HG03442 (cell line): ENCODE measurements at regions not wholly inside any gene's neighbourhood (a gene's known extent, or its start where the extent isn't known, plus 50 kb on each side); places are given as distances from the start of the nearest gene placed in this dataset.
A peak's percentile ranks its signal among the peaks of the same experiment; 100 is the strongest.

ENCODE experiments used
- ATAC-seq: cut with Tn5 transposase; IDR thresholded peaks from one replicate; pipeline ENCODE4 v1.9.1; 2021; ENCODE audit warnings: mild to moderate bottlenecking, moderate library complexity; ENCODE audit not compliant: unreplicated experiment

DNA sequence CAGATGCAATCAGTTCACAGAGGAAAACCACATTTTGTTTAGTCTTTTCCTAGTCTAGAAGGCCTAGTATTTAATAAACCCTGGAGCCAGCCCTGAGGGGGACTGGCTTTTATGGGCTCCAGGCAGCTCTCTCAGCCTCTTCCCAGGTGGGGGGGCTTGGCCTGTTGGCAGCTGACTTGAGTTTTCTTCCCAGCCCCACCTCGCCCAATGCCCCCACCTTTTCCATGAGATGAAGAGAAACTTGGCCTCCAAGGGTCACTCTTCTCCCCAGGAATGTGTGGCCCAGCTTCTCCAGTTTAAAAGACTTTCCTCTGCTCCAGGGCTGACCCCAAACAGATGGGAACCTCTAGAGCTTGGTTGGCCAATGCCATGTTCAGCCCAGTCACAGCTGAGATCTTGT, 196.1 kb downstream of the BMP7 start:
- ATAC-seq = no peak

DNA sequence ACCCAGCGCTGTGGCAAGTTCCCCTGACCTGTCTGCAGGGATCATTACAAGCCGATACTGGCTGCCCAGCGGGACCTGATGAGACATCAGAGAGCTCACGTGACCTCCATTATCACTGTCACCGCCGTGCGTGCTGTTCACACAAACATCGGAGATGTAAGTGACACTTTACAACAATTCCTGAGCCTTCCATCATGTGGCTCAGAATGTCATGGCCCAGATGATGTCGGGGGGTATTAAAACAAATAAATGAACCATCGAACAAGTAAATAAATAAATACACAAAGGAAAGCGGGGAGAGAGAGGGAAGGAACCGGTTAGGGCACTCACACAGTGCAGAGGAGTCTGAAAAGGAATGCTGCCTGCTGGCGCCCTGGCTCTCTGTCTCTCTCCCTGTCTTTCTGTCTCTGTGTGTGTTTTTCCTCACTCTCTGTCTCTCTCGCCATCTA, 195.1 kb downstream of the BMP7 start:
- no peak for ATAC-seq

GRCh38 chr20:57071954-57072583, 194.4 kb downstream of the BMP7 start:
- no peak for ATAC-seq

GRCh38 chr20:57073402-57073801, 193.0 kb downstream of the BMP7 start:
- ATAC-seq = no peak

DNA sequence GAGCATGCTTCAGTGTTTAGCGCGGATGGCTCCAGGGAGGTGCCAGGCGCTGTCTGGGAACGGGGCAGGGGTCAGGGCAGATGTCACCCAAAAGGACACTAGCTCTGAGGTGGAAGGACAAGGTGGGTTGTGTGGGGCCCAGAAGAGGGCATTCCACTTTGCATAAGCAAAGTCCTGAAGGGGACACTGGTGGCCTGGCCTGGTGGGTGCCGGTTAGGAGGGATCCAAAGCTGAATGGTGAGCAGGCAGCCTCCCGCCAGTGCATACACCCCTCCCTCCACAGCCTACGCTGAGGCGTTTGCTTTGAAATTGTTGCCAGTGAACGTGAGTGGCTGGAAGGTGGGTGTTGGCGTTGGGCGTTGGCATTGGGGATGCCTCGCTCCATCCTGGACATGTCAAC, 192.1 kb downstream of the BMP7 start:
- no peak for ATAC-seq

GRCh38 chr20:57075181-57075580, 191.3 kb downstream of the BMP7 start:
- no peak for ATAC-seq

DNA sequence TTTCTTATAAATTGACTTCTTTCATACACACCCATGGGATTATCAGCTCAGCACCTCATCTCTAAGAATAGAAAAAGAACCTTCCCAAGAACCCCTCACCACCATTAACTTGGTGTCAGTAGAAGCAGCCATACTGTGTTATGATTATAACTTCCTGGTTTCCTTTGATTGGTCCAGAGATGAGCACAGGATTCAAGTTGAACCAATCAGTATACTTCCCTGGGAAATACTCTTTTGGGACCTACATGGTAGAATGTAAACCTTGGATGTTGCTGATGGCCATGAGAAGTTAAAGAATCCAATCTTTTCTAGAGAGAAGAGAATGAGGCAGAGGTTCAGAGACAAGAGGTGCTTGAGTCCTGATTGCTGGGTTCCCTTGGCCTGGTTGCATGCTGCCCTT, 190.8 kb downstream of the BMP7 start:
- no peak for ATAC-seq

- no peak for ATAC-seq
Measured at GRCh38 chr20:57076152-57076652, 190.2 kb downstream of the BMP7 start.

DNA sequence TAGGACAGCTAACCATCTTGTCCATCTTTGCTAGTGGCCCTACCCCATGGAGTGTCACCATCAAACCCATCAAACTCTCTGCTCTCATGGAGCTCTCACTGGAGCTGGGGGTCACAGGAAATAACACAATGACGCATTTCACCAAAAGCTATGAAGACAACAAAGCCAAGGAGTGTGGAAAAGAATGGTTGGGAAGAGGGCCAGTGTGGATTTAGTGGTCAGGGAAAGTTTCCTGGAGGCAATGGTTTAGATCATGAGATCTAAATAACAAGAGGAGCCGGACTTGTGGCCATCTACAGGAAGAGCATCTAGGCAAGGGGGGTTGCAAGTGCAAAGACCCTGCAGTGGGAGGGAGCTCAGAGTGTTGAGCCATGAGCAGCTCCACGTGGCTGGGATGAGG, 189.5 kb downstream of the BMP7 start:
- ATAC-seq = no peak

DNA sequence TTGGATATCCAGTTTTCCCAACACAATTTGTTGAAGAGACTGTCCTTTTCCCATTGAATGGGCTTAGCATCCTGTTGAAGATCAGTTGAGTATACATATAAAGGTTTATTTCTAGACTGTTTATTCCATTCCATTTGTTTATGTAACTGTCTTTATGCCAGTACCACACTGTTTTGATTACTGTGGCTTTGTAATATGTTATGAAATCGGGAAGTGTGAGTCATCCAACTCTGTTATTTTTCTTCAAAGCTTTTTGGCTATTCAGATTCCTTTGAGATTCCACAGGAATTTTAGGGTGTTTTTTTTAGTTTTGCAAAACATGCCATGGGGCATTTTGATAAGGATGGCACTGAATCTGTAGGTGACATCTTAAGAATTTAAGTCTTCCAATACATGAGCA, 188.3 kb downstream of the BMP7 start:
- ATAC-seq = no peak

- ATAC-seq = no peak
Measured at GRCh38 chr20:57079031-57080005, 187.1 kb downstream of the BMP7 start.

DNA sequence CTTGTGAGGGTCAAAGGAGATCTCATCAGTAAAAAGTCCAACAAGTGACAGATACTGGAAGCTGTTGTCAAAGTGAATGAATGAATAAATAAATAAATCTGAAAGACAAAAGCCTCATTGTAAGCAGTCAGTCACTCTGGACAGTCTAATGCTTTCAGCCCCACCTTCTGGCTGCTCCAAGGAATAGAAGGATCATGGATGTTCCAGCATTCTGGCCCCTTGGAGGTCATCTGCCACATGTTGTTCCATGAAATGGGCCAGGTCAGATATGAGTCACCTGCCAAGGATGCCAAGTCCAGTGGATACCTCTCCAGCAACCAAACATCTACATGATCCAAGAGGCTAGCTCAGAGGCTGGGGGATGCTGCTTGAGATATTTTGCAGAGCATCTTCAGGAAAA, 185.6 kb downstream of the BMP7 start:
- no peak for ATAC-seq

DNA sequence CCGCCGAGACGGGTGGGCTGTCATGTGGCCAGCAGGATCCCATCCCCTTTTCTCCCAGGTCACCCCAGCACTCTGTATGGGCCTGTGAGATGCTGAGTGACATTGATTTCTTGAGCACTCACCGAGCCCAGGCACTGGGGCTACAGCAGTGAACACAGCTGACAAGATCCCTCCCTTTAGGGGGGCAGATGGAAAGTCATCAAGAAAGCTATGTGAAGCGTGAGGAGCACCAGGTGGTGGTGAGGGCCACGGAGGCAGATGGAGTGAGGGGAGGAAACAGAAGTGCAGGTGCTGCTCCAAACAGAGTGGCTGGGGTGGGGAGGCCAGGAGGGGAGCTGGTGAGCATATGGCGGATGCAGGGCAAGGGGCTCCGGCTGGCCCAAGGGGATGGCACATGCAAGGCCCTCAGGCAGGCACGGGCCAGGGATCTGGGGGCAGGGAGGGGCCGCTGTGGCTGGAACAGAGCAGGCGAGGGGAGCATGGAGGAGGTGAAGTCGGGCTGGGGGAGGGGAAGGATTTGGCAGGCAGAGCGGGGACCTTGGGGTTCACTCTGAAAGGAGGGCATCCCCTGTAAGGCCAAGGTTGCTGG, 184.0 kb downstream of the BMP7 start:
- ATAC-seq = no peak

- no peak for ATAC-seq
Measured at GRCh38 chr20:57083072-57083471, 183.4 kb downstream of the BMP7 start.

DNA sequence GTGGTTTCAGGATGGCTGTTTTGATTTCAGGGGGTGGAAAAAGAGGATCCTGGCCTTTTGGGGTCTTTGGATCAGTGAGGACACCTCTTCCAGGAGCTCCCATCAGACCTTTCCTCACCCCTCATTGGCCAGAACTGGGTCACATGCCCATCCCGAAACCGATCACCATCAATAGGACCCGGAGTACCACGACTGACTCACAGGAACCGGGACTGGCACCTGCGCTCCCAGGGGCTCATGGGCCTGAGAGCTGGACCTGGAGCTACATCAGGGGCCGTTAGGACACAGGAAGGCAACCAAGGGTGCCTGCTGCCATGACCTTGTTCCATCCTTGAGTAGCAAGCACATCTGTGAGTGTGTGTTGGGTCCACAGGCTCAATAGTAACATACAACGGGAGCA, 180.4 kb downstream of the BMP7 start:
- ATAC-seq = no peak

DNA sequence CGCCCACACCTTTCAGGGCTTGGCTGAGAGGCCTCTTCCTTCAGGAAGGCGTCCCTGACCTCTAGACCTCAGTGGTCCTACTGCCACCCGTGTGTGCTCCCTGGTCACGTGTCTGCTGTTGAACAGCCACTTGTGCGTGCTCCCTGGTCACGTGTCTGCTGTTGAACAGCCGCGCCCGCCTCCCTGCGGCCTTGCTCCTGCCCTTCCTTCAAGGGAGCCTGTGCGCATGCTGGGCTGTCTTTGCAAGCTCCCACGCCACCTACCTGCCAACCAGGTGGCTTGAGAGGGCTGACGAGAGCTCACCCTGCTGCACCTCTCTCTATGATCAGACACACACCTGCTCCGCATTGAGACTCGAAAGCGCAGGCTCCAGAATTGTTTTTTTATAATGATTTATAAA, 179.3 kb downstream of the BMP7 start:
- ATAC-seq = no peak

DNA sequence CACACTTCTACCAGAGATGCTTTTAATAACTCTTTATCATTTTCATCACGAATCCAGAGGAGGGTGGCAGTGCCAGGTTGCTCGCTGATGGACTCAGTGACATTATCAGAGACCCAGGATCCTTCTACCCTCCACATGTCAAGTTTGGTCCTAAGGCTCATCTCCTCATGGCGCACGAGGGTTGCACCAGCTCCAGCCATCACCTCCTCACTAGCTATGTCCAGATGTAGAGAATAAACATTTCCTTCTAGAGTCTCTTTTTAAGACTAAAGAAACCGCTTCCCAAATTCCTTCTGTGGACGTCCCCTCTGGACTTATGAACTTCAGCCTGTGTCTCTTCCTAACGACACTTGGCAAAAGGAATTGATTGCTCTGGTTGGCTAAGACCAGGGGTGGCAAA, 178.7 kb downstream of the BMP7 start:
- no peak for ATAC-seq

GRCh38 chr20:57088436-57088835, 178.0 kb downstream of the BMP7 start:
- no peak for ATAC-seq

DNA sequence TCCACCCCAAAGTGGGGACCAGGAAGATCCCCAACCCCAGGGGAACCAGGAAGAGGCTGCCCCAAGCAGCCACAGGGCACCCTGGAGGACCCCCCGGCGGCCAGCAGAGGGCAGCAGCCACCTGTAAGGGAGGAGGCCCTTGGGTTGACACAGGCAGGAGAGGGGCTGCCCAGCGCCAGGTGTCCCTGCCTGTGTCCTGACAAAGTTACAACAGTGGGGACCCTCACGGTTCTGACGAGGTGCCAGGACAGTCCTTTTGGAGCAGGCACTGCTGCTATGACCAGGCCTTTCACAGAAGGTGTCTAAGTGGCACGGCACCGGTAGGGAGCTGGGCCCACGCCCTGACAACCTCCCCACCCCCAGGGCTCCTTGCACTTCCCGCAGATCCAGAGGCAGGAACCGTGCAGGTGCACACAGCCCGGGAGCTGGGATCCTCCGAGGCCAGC, 176.7 kb downstream of the BMP7 start:
- peak; percentile 69 for ATAC-seq

DNA sequence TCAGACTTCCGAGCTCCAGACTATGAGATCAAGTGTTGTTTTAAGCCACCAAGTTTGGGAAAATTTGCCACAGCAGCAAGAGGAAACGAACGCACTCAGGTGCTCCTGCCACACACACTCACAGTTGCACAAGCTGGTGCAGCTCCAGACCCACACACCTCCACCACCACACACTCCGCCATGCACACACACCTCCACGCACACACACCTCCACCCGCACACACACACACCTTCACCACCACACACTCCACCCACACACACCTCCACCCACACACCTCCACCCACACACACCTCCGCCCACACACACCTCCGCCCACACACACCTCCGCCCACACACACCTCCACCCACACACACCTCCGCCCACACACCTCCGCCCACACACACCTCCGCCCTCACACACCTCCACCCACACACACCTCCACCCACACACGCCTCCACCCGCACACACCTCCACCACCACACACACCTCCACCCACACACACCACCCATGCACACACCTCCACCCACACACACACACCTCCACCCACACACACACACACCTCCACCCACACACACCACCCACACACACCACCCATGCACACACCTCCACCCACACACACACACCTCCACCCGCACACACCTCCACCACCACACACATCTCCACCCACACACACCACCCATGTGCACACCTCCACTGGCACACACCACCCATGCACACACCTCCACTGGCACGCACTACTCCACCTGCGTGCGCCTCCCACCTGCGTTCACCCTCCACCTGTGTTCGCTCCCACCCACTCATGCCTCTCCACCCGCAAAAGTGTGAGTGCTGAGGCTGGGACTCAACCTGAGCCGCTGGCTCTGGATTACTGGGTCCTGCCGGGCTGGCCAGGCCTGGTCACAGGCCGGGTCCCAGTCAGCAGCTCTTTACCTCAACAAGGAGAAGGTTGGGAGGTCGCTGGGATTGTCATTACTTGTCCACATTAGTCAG, 175.6 kb downstream of the BMP7 start:
- no peak for ATAC-seq

GRCh38 chr20:57091748-57092111, 174.7 kb downstream of the BMP7 start:
- no peak for ATAC-seq
